Activated CD4-positive, alpha-beta memory T cell treated with anti-CD3 and anti-CD28 coated beads for 36 hours (primary cell): ENCODE measurements at regions not wholly inside any gene's neighbourhood (a gene's known extent, or its start where the extent isn't known, plus 50 kb on each side); places are given as distances from the start of the nearest gene placed in this dataset.

Experiments used
- CTCF ChIA-PET: fragments of 350-600 bp; sonication (Branson Sonifier 250); formaldehyde crosslinking; loops from one replicate; lab custom pipeline; 2021; ENCODE audit warnings: antibody characterized with exemption, inconsistent platforms; lab: Charles Lee
- POLR2A ChIA-PET: fragments of 350-600 bp; sonication (Branson Sonifier 250); formaldehyde crosslinking; loops from one replicate; lab custom pipeline; 2021; ENCODE audit warnings: antibody characterized with exemption; lab: Charles Lee
- DNase-seq: peaks from one replicate; pipeline ENCODE4 v3.0.0-alpha.2; 2020
- H3K27ac Mint-ChIP-seq: one replicate; pipeline ENCODE4 v1.8.0; 2021; ENCODE audit warnings: mixed read lengths
- H3K27me3 Mint-ChIP-seq: one replicate; pipeline ENCODE4 v1.8.0; 2021; ENCODE audit warnings: mixed read lengths
- H3K36me3 Mint-ChIP-seq: one replicate; pipeline ENCODE4 v1.8.0; 2021; ENCODE audit warnings: mixed read lengths
- H3K4me1 Mint-ChIP-seq: one replicate; pipeline ENCODE4 v1.8.0; 2021; ENCODE audit warnings: low read depth, mixed read lengths
- H3K4me3 Mint-ChIP-seq: one replicate; pipeline ENCODE4 v1.8.0; 2021; ENCODE audit warnings: mild to moderate bottlenecking, mixed read lengths
- H3K9me3 Mint-ChIP-seq: one replicate; pipeline ENCODE4 v1.8.0; 2021; ENCODE audit warnings: mixed read lengths
- intact Hi-C: fragments of 100-400 bp; cut with micrococcal nuclease; formaldehyde crosslinking; loops from one replicate; pipeline ENCODE4 v1.15.1; 2023

DNA sequence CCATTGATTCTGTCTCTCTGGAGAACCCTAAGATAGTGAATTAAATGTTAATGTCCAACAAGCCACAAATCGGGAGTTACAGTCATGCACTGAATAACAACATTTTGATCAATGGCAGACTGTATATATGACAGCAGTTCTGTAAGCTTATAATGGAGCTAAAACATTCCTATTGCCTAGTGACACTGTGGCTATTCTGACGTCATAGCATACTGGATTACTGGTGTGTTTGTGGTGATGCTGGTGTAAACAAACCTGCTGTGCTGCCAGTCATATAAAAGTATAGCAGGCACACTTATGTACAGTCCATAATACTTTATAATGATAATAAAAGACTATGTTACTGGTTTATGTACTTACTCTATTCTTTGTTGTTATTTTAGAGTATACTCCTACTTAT lies 56.7 kb upstream of the BICD1 start:
- peaks cover 2% of the 10 kb centered on the region for H3K36me3 Mint-ChIP-seq
- no peak overlapping the region for H3K27ac Mint-ChIP-seq
- no peaks in the 10 kb centered on the region for H3K27me3 Mint-ChIP-seq
- ChIA-PET POLR2A (no interaction called here), CTCF (interaction anchor here (1.0 to 1.8 kb wide), 3 partner anchors 240 to 367 kb away, joined by 3 to 4 read pairs (median 3); no protein-coding TSS in a partner anchor)
- peaks cover 14% of the 10 kb centered on the region for H3K9me3 Mint-ChIP-seq
- intact Hi-C loops: no loop called here
- no peak overlapping the region for H3K4me3 Mint-ChIP-seq
- peaks cover 2% of the 10 kb centered on the region for H3K4me1 Mint-ChIP-seq
- DNase-seq: no peak

DNA sequence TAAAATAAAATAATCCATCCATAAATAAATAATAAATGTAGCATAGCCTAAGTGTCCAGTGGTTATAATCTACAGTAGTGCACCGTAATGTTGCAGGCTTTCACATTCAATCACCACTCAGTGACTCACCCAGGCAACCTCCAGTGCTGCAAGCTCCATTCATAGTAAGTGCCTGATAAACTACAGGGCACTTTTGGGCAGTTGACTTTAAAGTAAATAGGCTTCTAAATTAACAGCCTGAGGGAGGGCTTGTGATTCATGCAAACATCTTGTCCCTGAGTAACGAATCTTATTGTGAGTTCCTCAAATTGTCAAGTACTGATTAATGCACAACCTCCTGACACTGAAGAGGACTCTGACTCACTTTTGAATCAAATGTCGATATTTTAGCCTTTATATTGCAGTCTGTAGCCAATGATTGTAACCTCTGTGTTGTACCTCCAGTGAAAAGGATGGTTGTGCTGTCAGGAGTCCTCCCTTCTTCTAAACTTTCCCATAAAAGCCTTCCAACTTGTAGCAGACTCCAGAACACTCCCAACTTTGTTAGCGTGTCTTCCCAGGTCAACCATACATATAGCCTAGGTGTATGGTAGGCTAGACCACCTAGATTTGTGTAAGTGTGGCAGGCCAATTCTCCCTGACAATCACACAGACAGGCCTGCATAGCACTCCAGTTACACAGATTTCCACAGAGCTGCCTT lies 55.0 kb upstream of the BICD1 start:
- no peak overlapping the region for H3K4me3 Mint-ChIP-seq
- DNase-seq: peak; percentile 30
- H3K9me3 Mint-ChIP-seq: peaks cover 9% of the 10 kb centered on the region
- H3K27ac Mint-ChIP-seq: no peak overlapping the region
- intact Hi-C loops: no loop called here
- H3K36me3 Mint-ChIP-seq: no peaks in the 10 kb centered on the region
- H3K27me3 Mint-ChIP-seq: no peaks in the 10 kb centered on the region
- H3K4me1 Mint-ChIP-seq: peaks cover 2% of the 10 kb centered on the region
- ChIA-PET CTCF (interaction anchor here (0.6 to 1.8 kb wide), 4 partner anchors 9 to 369 kb away, joined by 3 to 6 read pairs (median 4); no protein-coding TSS in a partner anchor), POLR2A (no interaction called here)

DNA sequence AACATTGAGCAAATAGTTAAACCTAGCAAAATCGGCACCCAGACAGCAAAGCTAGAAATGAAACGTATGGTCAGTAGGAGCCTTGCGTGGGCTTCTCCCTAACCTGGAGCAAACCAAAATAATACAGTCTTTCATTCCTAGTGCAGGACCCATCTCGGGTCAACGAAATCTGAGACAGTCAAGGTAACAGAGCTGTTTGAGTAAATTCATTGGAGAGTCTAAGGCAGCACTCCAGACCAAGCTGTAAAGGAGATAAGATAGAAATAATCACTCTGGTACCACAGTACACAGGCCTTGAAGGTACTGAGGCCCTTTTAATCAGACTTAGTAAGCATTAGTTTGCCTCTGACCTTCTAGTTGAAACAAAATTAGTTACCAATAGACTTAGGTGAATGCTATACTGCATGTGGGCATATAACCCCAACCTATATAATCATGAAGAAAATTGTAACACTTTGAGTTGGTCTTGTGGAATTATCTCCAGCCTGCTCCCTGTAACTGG lies 54.4 kb upstream of the BICD1 start:
- H3K27me3 Mint-ChIP-seq: no peaks in the 10 kb centered on the region
- intact Hi-C loops: no loop called here
- peaks cover 9% of the 10 kb centered on the region for H3K9me3 Mint-ChIP-seq
- CTCF ChIA-PET: interaction anchor here (0.6 to 1.8 kb wide), 2 partner anchors 8 to 50 kb away, joined by 3 to 6 read pairs; no protein-coding TSS in a partner anchor
- POLR2A ChIA-PET: no interaction called here
- H3K27ac Mint-ChIP-seq: no peak overlapping the region
- H3K4me3 Mint-ChIP-seq: no peak overlapping the region
- DNase-seq: no peak
- H3K4me1 Mint-ChIP-seq: peaks cover 2% of the 10 kb centered on the region
- no peaks in the 10 kb centered on the region for H3K36me3 Mint-ChIP-seq

DNA sequence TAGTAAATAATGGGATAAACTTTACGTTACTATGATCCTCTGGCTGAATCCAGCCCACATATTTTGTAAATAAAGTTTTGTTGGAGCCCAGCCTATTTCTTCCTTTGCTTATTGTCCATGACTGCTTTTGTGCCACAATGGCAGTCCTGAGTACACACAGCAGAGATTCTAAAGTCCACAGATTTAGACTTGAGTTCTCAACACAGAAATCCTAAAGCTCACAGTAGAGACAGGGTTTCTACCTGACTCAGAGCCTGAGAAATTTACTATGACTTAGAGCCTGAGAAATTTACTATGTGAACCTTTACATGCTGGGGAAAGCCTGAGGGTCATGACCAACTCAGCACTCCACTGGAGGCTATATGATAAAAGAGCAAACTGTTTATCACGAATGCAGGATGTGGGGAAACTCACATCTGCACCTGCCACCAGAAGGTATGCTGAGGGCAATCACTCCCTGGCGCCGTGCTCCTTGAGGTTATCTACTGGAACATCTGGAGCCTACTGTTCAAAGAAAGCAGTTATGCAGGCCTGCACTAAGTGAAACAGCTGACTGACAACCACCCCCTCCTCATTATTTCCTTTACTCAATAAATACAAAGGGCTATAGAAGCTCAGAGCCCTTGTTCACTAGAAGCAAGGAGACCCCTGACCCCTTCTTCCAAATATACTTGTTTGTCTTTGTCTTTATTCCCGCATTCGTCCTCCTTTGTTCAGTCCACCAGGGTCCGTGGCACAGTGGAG lies 52.6 kb upstream of the BICD1 start:
- DNase-seq: no peak

More for the DNA sequence above, 52.6 kb upstream of the BICD1 start:
- Mint-ChIP-seq H3K36me3 (no peaks in the 10 kb centered on the region), H3K4me1 (peaks cover under 1% of the 10 kb centered on the region), H3K4me3 (no peak overlapping the region), H3K27ac (no peak overlapping the region), H3K9me3 (peaks cover 9% of the 10 kb centered on the region), H3K27me3 (no peaks in the 10 kb centered on the region)
- intact Hi-C loops: no loop called here
- ChIA-PET CTCF (no interaction called here), POLR2A (interaction anchor here (1.2 kb wide), 1 partner anchor 401 kb away, joined by 4 read pairs; no protein-coding TSS in a partner anchor)
